HepG2 (cell line): ENCODE measurements at regions not wholly inside any gene's neighbourhood (a gene's known extent, or its start where the extent isn't known, plus 50 kb on each side); places are given as distances from the start of the nearest gene placed in this dataset.

Experiments used
- ATAC-seq: fragments of 200-7000 bp; cut with Tn5 transposase; 3 replicates; pipeline ENCODE4 v1.9.1; 2020; ENCODE audit warnings: mild to moderate bottlenecking, moderate library complexity
- BruUV-seq: library from RNA; stranded (reverse); fragments of 400-500 nt; replicated peaks from 2 replicates; lab custom pipeline; 2021; lab: Mats Ljungman, UMichigan
- CTCF ChIA-PET: fragments of 300-600 bp; formaldehyde crosslinking; extraction: SDS; loops from one replicate; lab custom pipeline; 2021; ENCODE audit warnings: low total read pairs, inconsistent platforms, low intra/inter-chr PET ratio; lab: Yijun Ruan, JAX
- POLR2A ChIA-PET: fragments of 350-600 bp; sonication (Branson Sonifier 250); formaldehyde crosslinking; loops from one replicate; lab custom pipeline; 2020; ENCODE audit warnings: antibody characterized with exemption, inconsistent platforms; lab: Yijun Ruan, JAX
- DNase-seq: peaks from one replicate; pipeline ENCODE4 v3.0.0-alpha.2; 2015; ENCODE audit warnings: low spot score
- FAIRE-seq: peaks from 3 replicates; lab custom pipeline; 2011; peaks lifted over from hg19 to GRCh38; lab: Jason Lieb, UNC
- H2AFZ ChIP-seq: one replicate; pipeline ENCODE4 v1.6.1; 2011; ENCODE audit warnings: low read length, inconsistent platforms
- H3K27ac ChIP-seq: fragments of 300-600 bp; 3 replicates; pipeline ENCODE4 v1.8.0; 2011; ENCODE audit warnings: mixed run types, mild to moderate bottlenecking, mixed read lengths, low read length, inconsistent platforms; ENCODE audit not compliant: insufficient read depth; ENCODE audit errors: extremely low read length
- H3K27me3 ChIP-seq, 2 experiments: fragments of 200-600 bp in 1 of 2; 2 replicates in 1 of 2; 3 replicates in 1 of 2; pipeline versions ENCODE4 v1.6.0 to v1.8.0; 2011; ENCODE audit warnings: low read length in 2 of 2, mild to moderate bottlenecking in 2 of 2, moderate library complexity in 2 of 2, inconsistent platforms in 1 of 2; ENCODE audit not compliant: insufficient read depth in 2 of 2, control insufficient read depth in 1 of 2
- H3K36me3 ChIP-seq, 2 experiments: fragments of 200-600 bp in 1 of 2; replicated peaks in 1 of 2; 2 replicates in 1 of 2; 3 replicates in 1 of 2; pipeline versions ENCODE4 v1.5.1 to v1.8.0; 2011; ENCODE audit warnings: low read length in 2 of 2, inconsistent platforms in 1 of 2; ENCODE audit not compliant: insufficient read depth in 2 of 2, control insufficient read depth in 1 of 2
- H3K4me1 ChIP-seq: 2 replicates; pipeline ENCODE4 v1.5.1; 2012; ENCODE audit warnings: low read length, inconsistent platforms; ENCODE audit not compliant: insufficient read depth
- H3K4me2 ChIP-seq: 2 replicates; pipeline ENCODE4 v1.6.0; 2011; ENCODE audit warnings: low read depth, low read length, inconsistent platforms
- H3K4me3 ChIP-seq, 3 experiments: fragments of 200-600 bp in 1 of 3; sonication (generic), shearing (Covaris generic) in 1 of 3; replicated peaks in 1 of 3; 2 replicates each; pipeline ENCODE4 v1.5.1; 2011 to 2016; ENCODE audit warnings: low read length in 3 of 3, inconsistent platforms in 2 of 3, low read depth in 2 of 3, mild to moderate bottlenecking in 2 of 3, control low read depth in 1 of 3, mixed read lengths in 1 of 3; ENCODE audit not compliant: insufficient read depth in 1 of 3
- H3K79me2 ChIP-seq: one replicate; pipeline ENCODE4 v1.6.1; 2011; ENCODE audit warnings: low read length, inconsistent platforms; ENCODE audit not compliant: insufficient read depth
- H3K9ac ChIP-seq: 2 replicates; pipeline ENCODE4 v1.6.0; 2011; ENCODE audit warnings: mild to moderate bottlenecking, low read depth, low read length, inconsistent platforms; ENCODE audit not compliant: insufficient read depth
- H3K9me3 ChIP-seq: 2 replicates; pipeline ENCODE4 v1.5.1; 2012; ENCODE audit warnings: mild to moderate bottlenecking, low read length
- H4K20me1 ChIP-seq: 2 replicates; pipeline ENCODE4 v1.6.0; 2011; ENCODE audit warnings: inconsistent platforms, mild to moderate bottlenecking, low read length, moderate library complexity; ENCODE audit not compliant: insufficient read depth
- ADNP ChIP-seq: sonication (generic); formaldehyde crosslinking; IDR thresholded peaks from 2 replicates; pipeline ENCODE4 v1.4.0; 2020; ENCODE audit warnings: missing genetic modification reagents
- KIAA2018 ChIP-seq: sonication (generic); formaldehyde crosslinking; IDR thresholded peaks from 2 replicates; pipeline ENCODE4 v1.5.0; 2020; ENCODE audit warnings: mild to moderate bottlenecking, missing genetic modification reagents, borderline replicate concordance
- KLF9 ChIP-seq: IDR thresholded peaks from 2 replicates; pipeline ENCODE4 v1.6.1; 2016; ENCODE audit warnings: low read depth
- ZNF414 ChIP-seq: sonication (generic); formaldehyde crosslinking; IDR thresholded peaks from 2 replicates; pipeline ENCODE4 v1.5.0; 2020; ENCODE audit warnings: missing genetic modification reagents
- ZNF878 ChIP-seq: sonication (generic); formaldehyde crosslinking; IDR thresholded peaks from 2 replicates; pipeline ENCODE4 v1.8.1; 2023; ENCODE audit warnings: mild to moderate bottlenecking, missing genetic modification reagents, moderate library complexity
- WGBS: methylation state at CpG from one replicate; pipeline ENCODE4 v1.1.6; 2017; ENCODE audit warnings: low lambda C conversion rate; 5-methylcytosine and 5-hydroxymethylcytosine counted together
- in situ Hi-C: cut with HindIII; loops from 2 replicates; pipeline ENCODE4 v1.10.0; 2017; ENCODE audit warnings: low pct_unique_long_range_greater_than_20kb; ENCODE audit not compliant: extremely low pct_ligation_motif_present
- intact Hi-C: fragments of 100-400 bp; cut with micrococcal nuclease; formaldehyde crosslinking; loops from one replicate; pipeline ENCODE4 v1.10.0; 2022; ENCODE audit not compliant: unreplicated experiment

GRCh38 chr15:31212326-31213080 lies 111.0 kb upstream of the TRPM1 start:
- ChIA-PET CTCF (no interaction called here), POLR2A (no interaction called here)
- Histone ChIP-seq H3K9me3 (peaks cover 7% of the 10 kb centered on the region), H2AFZ (no peak overlapping the region), H3K4me3 (no peak overlapping the region), H3K36me3 (no peaks in the 10 kb centered on the region), H3K79me2 (no peaks in the 10 kb centered on the region), H3K4me1 (peaks cover 22% of the 10 kb centered on the region), H3K27me3 (no peaks in the 10 kb centered on the region), H3K4me2 (no peak overlapping the region), H4K20me1 (no peaks in the 10 kb centered on the region), H3K27ac (no peak overlapping the region), H3K9ac (no peak overlapping the region)
- 70% methylated on average over 10 of the region's 10 CpGs for WGBS
- DNase-seq (no peak), FAIRE-seq (no peak), ATAC-seq (no peak)
- no peak for TF ChIP-seq ZNF414 (CRISPR knock-in tag)
- no peak for TF ChIP-seq KLF9
- no peak for TF ChIP-seq ZNF878 (CRISPR knock-in tag)
- no peak for TF ChIP-seq ADNP (CRISPR knock-in tag)
- no peak for TF ChIP-seq KIAA2018 (CRISPR knock-in tag)
- intact Hi-C loops: no loop called here
- in situ Hi-C loops: no loop called here
- BruUV-seq: no TSS peak
